GM18505 (cell line): ENCODE measurements at regions not wholly inside any gene's neighbourhood (a gene's known extent, or its start where the extent isn't known, plus 50 kb on each side); places are given as distances from the start of the nearest gene placed in this dataset.
"Not testable (repeated sequence)": the region's sequence is repeated elsewhere in the genome, so short reads cannot be mapped to it uniquely, and the experiment has no call there.

Experiments
- ATAC-seq: cut with Tn5 transposase; IDR thresholded peaks from one replicate; pipeline ENCODE4 v1.9.1; 2021; ENCODE audit not compliant: unreplicated experiment
- POLR2A ChIP-seq: IDR thresholded peaks from 4 replicates; pipeline ENCODE4 v1.6.1; 2011; ENCODE audit warnings: borderline replicate concordance; ENCODE audit not compliant: insufficient read depth, insufficient read length; ENCODE audit errors: extremely low read depth

- TF ChIP-seq POLR2A: no peak
- ATAC-seq: no peak
Measured at GRCh38 chr6:44007818-44008621, 119.2 kb downstream of the MRPL14 start.

- ATAC-seq: no peak
- no peak for TF ChIP-seq POLR2A
Measured at GRCh38 chr6:44006872-44007303, 120.4 kb downstream of the MRPL14 start.

- no peak for TF ChIP-seq POLR2A
- no peak for ATAC-seq
Measured at GRCh38 chr6:44006123-44006871, 121.0 kb downstream of the MRPL14 start.

GRCh38 chr6:44005507-44005903, 121.7 kb downstream of the MRPL14 start:
- ATAC-seq: no peak
- TF ChIP-seq POLR2A: no peak

- ATAC-seq: no peak
- no peak for TF ChIP-seq POLR2A
Measured at GRCh38 chr6:44004625-44005506, 122.4 kb downstream of the MRPL14 start.

GRCh38 chr6:44004136-44004535, 123.1 kb downstream of the MRPL14 start:
- no peak for TF ChIP-seq POLR2A

GRCh38 chr6:44003345-44004061, 123.7 kb downstream of the MRPL14 start:
- no peak for ATAC-seq
- TF ChIP-seq POLR2A: no peak

More at GRCh38 chr6:44004136-44004535, 123.1 kb downstream of the MRPL14 start:
- no peak for ATAC-seq

- no peak for TF ChIP-seq POLR2A
- ATAC-seq: peak; percentile 38
Measured at GRCh38 chr6:44002593-44003344, 124.5 kb downstream of the MRPL14 start.

- no peak for TF ChIP-seq POLR2A
- ATAC-seq: peak; percentile 28
Measured at GRCh38 chr6:44002067-44002592, 125.1 kb downstream of the MRPL14 start.

- peak; percentile 30 for ATAC-seq
- TF ChIP-seq POLR2A: peak; percentile 18
Measured at GRCh38 chr6:44001318-44002066, 125.8 kb downstream of the MRPL14 start.

GRCh38 chr6:44000164-44000842, 126.9 kb downstream of the MRPL14 start:
- TF ChIP-seq POLR2A: peak; percentile 25
- ATAC-seq: peak; percentile 34

GRCh38 chr6:43999628-44000027, 127.6 kb downstream of the MRPL14 start:
- ATAC-seq: no peak
- TF ChIP-seq POLR2A: no peak

- not testable (repeated sequence) for ATAC-seq
Measured at GRCh38 chr6:43998592-43999243, 128.5 kb downstream of the MRPL14 start.

- ATAC-seq: not testable (repeated sequence)
Measured at GRCh38 chr6:43997990-43998585, 129.2 kb downstream of the MRPL14 start.
